ENCODE measurements at regions not wholly inside any gene's neighbourhood (a gene's known extent, or its start where the extent isn't known, plus 50 kb on each side); places are given as distances from the start of the nearest gene placed in this dataset.
"Not testable (repeated sequence)": the region's sequence is repeated elsewhere in the genome, so short reads cannot be mapped to it uniquely, and the experiment has no call there.

- TF ChIP-seq REST (tag by site-specific recombination; IDR thresholded peaks at IDR 0.05); PBX3 (CRISPR knock-in tag; IDR thresholded peaks at IDR 0.05); ZNF433 (tag by site-specific recombination; IDR thresholded peaks at IDR 0.05; ENCODE audit: low read depth); MYNN (tag by site-specific recombination; IDR thresholded peaks at IDR 0.05; ENCODE audit: borderline replicate concordance); YY1 (tag by site-specific recombination; IDR thresholded peaks at IDR 0.05); ZNF169 (tag by site-specific recombination; IDR thresholded peaks at IDR 0.05); CTCF (tag by site-specific recombination; IDR thresholded peaks at IDR 0.05); SP2 (tag by site-specific recombination; IDR thresholded peaks at IDR 0.05); EGR2 (tag by site-specific recombination; IDR thresholded peaks at IDR 0.05; ENCODE audit: low read depth); ZNF112 (tag by site-specific recombination; IDR thresholded peaks at IDR 0.05); ZBTB44 (tag by site-specific recombination; IDR thresholded peaks at IDR 0.05): not testable (repeated sequence)
These were observed 251.9 kb upstream of the PTBP2 start for GRCh38 chr1:96469726-96470125.

Measured in HEK293 (cell line).